MM.1S (cell line): ENCODE measurements at regions not wholly inside any gene's neighbourhood (a gene's known extent, or its start where the extent isn't known, plus 50 kb on each side); places are given as distances from the start of the nearest gene placed in this dataset.

Experiments used
- CTCF ChIP-seq: fragments of 300-600 bp; sonication (generic); IDR thresholded peaks from 2 replicates; pipeline ENCODE4 v1.5.1; 2016; ENCODE audit warnings: antibody characterized with exemption, low read length, mixed read lengths
- EZH2 ChIP-seq: fragments of 300-600 bp; sonication (generic); optimal IDR thresholded peaks from 2 replicates; pipeline ENCODE3; 2017; ENCODE audit warnings: low read depth, mild to moderate bottlenecking, antibody characterized with exemption, low read length, mixed read lengths
- EZH2phosphoT487 ChIP-seq: fragments of 300-600 bp; sonication (generic); IDR thresholded peaks from 2 replicates; pipeline ENCODE4 v1.6.1; 2018; ENCODE audit warnings: antibody characterized with exemption, low read length

- TF ChIP-seq CTCF (no peak), EZH2 (no peak), EZH2phosphoT487 (no peak)
These were observed 573.0 kb upstream of the IGFBP3 start for GRCh38 chr7:46494028-46494427.
